GM12872 (cell line): ENCODE measurements at regions not wholly inside any gene's neighbourhood (a gene's known extent, or its start where the extent isn't known, plus 50 kb on each side); places are given as distances from the start of the nearest gene placed in this dataset.

Source experiments
- CTCF ChIP-seq: IDR thresholded peaks from 3 replicates; pipeline ENCODE4 v1.5.1; 2011; ENCODE audit warnings: low read depth, mild to moderate bottlenecking, low read length, moderate library complexity; ENCODE audit not compliant: insufficient read depth

- TF ChIP-seq CTCF, result no peak
Measured at GRCh38 chr2:23271230-23271629, 113.7 kb upstream of the KLHL29 start.

- no peak for TF ChIP-seq CTCF
Measured at GRCh38 chr2:23273786-23274185, 111.2 kb upstream of the KLHL29 start.

GRCh38 chr2:23280401-23280800 lies 104.6 kb upstream of the KLHL29 start:
- TF ChIP-seq CTCF, result no peak

DNA sequence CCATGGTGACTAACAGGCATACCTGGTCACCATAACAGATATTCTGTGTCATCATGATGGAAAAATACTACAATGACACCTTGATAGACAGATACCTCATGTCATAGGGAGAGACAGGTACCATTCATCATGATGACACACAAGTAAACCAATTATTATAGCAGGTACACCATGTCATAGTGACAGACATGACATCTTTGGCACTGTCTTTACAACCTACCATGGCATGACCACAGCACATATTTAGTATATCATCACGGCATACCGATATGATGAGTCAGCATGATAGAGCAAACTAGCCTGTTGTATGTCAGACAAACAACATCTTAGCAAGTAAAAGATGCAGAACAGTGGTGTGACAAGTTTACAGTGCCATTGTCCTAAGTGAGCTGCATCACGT lies 101.3 kb upstream of the KLHL29 start:
- TF ChIP-seq CTCF, result no peak

DNA sequence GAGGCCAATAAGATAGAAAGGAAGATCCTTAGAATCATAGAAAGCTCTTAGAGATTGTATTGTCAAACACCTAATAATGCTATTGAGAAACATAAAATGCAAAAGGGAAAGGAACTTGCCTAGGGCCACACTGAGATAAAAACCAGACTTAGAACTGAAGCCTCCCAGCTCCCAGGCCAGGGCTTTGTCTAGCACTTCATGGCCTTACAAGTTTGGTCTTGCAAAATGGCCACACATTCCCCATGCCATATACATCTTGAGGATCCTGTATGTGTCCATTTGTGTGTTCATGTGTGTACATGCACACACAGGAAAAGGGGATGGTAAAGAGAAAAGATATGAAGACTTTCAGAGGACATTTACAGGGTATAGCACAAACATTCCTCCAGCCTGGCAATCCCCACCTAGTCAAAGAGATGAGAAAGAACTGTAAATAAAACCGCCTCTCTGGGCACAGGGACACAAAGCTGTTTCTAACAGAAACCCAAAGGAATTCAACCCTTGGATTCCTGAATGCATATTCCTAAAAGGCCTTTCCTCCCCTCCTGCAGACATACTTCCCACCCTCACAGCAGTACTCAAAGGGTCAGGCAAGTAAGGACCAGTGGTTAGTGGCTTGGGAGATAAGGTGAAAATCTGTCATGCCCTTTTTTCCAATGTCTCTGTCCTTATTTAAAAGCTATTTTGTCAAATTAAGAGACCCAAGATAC lies 99.7 kb upstream of the KLHL29 start:
- no peak for TF ChIP-seq CTCF

GRCh38 chr2:23286031-23286757 lies 98.8 kb upstream of the KLHL29 start:
- TF ChIP-seq CTCF, result no peak

GRCh38 chr2:23286758-23287704 lies 97.9 kb upstream of the KLHL29 start:
- TF ChIP-seq CTCF, result no peak
